ENCODE measurements at regions not wholly inside any gene's neighbourhood (a gene's known extent, or its start where the extent isn't known, plus 50 kb on each side); places are given as distances from the start of the nearest gene placed in this dataset.

- Histone ChIP-seq H3K9me3 (no peaks in the 10 kb centered on the region), H3K27ac (no peak overlapping the region), H3K4me1 (no peaks in the 10 kb centered on the region), H3K4me3 (no peak overlapping the region), H3K4me2 (no peak overlapping the region)
- TF ChIP-seq ZFP36 (IDR thresholded peaks at IDR 0.05; ENCODE audit: borderline replicate concordance, partially characterized antibody): no peak
- TF ChIP-seq CTCF (IDR thresholded peaks at IDR 0.05): no peak
- no peak for TF ChIP-seq HOXB5 (CRISPR knock-in tag; IDR thresholded peaks at IDR 0.05)
- no peak for TF ChIP-seq FOSB (CRISPR knock-in tag; IDR thresholded peaks at IDR 0.05)
- TF ChIP-seq CHD4 (IDR thresholded peaks at IDR 0.05; ENCODE audit: borderline replicate concordance): no peak
- ChIA-PET POLR2A (no interaction called here), CTCF (interaction anchor here (0.9 to 2.0 kb wide), 6 partner anchors 9 to 1292 kb away, joined by 3 to 5 read pairs (median 3); no protein-coding TSS in a partner anchor)
- ATAC-seq (no peak), FAIRE-seq (no peak), DNase-seq (ENCODE audit: low read depth in 1 of 2, low spot score in 1 of 2) (no peak)
- 76% methylated on average over 2 of the region's 2 CpGs for WGBS (ENCODE audit: missing lambda C conversion rate)
Observed at GRCh38 chr7:25887795-25888559, 264.0 kb upstream of the NFE2L3 start.

- ATAC-seq: no peak
- POLR2A ChIA-PET: no interaction called here
- CTCF ChIA-PET: interaction anchor here (1.3 to 8.9 kb wide), 2 partner anchors 475 to 778 kb away, joined by 4 to 154 read pairs; no protein-coding TSS in a partner anchor
- H3K27ac ChIP-seq: no peak overlapping the region
- H3K4me2 ChIP-seq: no peak overlapping the region
- 4% methylated on average over 7 of the region's 7 CpGs for WGBS (ENCODE audit: missing lambda C conversion rate)
- no peak for TF ChIP-seq KDM5A (IDR thresholded peaks at IDR 0.05)
- no peak for TF ChIP-seq POLR2AphosphoS2 (conservative IDR thresholded peaks at IDR 0.05; ENCODE audit: low read length)
- TF ChIP-seq HOXB5 (CRISPR knock-in tag; IDR thresholded peaks at IDR 0.05): no peak
- no peak for TF ChIP-seq USF2 (IDR thresholded peaks at IDR 0.05)
- no peak for TF ChIP-seq MAX (IDR thresholded peaks at IDR 0.05)
- TF ChIP-seq MAFK (IDR thresholded peaks at IDR 0.05; ENCODE audit: partially characterized antibody): no peak
- TF ChIP-seq ZSCAN20 (CRISPR knock-in tag; IDR thresholded peaks at IDR 0.05): no peak
- no peak for TF ChIP-seq SMC3 (IDR thresholded peaks at IDR 0.05)
- no peak for TF ChIP-seq FOSL2 (IDR thresholded peaks at IDR 0.05)
- no peak for TF ChIP-seq FOSL2 (CRISPR knock-in tag; IDR thresholded peaks at IDR 0.05)
- no peak for TF ChIP-seq RCOR1 (IDR thresholded peaks at IDR 0.05; ENCODE audit: low read depth, low read length)
- TF ChIP-seq PBX3 (IDR thresholded peaks at IDR 0.05): no peak
- no peak for TF ChIP-seq CEBPB (IDR thresholded peaks at IDR 0.05)
- no peak for FAIRE-seq
- no peaks in the 10 kb centered on the region for H3K9me3 ChIP-seq
- H3K4me1 ChIP-seq: peaks cover 1% of the 10 kb centered on the region; the same call in 1 of the 3 replicates
- no peak overlapping the region for H3K4me3 ChIP-seq
- no peak for DNase-seq (ENCODE audit: low read depth in 1 of 2, low spot score in 1 of 2)
Observed at GRCh38 chr7:25889765-25890164, 262.2 kb upstream of the NFE2L3 start.

GRCh38 chr7:25891591-25891990 lies 260.4 kb upstream of the NFE2L3 start:
- TF ChIP-seq TP53 (CRISPR knock-in tag; IDR thresholded peaks at IDR 0.05) (no peak), HOXA7 (CRISPR knock-in tag; IDR thresholded peaks at IDR 0.05) (no peak), EP300 (IDR thresholded peaks at IDR 0.05) (no peak), ESRRA (IDR thresholded peaks at IDR 0.05; ENCODE audit: borderline replicate concordance, low read length) (no peak), ZNF302 (CRISPR knock-in tag; IDR thresholded peaks at IDR 0.05) (no peak), NR3C1 (IDR thresholded peaks at IDR 0.05) (no peak), CBX8 (IDR thresholded peaks at IDR 0.05) (no peak), E2F6 (IDR thresholded peaks at IDR 0.05; ENCODE audit: borderline replicate concordance, low read depth) (no peak), BCL3 (IDR thresholded peaks at IDR 0.05) (no peak), HDAC2 (IDR thresholded peaks at IDR 0.05) (no peak), MAZ (IDR thresholded peaks at IDR 0.05; ENCODE audit: borderline replicate concordance, low read depth, low read length) (no peak), HEYL (CRISPR knock-in tag; IDR thresholded peaks at IDR 0.05) (no peak)
- CTCF ChIA-PET: interaction anchor here (0.6 to 8.9 kb wide), 16 partner anchors 11 to 1271 kb away, joined by 3 to 154 read pairs (median 7); no protein-coding TSS in a partner anchor
- Histone ChIP-seq H3K27ac (no peak overlapping the region), H3K4me2 (no peak overlapping the region), H3K4me1 (peaks cover 6% of the 10 kb centered on the region; the same call in 1 of the 3 replicates), H3K4me3 (no peak overlapping the region), H3K9me3 (no peaks in the 10 kb centered on the region)
- 50% methylated on average over 4 of the region's 4 CpGs for WGBS (ENCODE audit: missing lambda C conversion rate)
- DNase-seq (ENCODE audit: low read depth in 1 of 2, low spot score in 1 of 2) (no peak), ATAC-seq (no peak), FAIRE-seq (no peak)
- POLR2A ChIA-PET: no interaction called here

Measured in A549 (cell line).